Thyroid gland (tissue), 4 donors: ENCODE measurements at regions not wholly inside any gene's neighbourhood (a gene's known extent, or its start where the extent isn't known, plus 50 kb on each side); places are given as distances from the start of the nearest gene placed in this dataset.

Experiments used
- DNase-seq, 2 donors: peaks; one replicate each; pipeline ENCODE4 v3.0.0-alpha.2; 2019
- H3K27ac ChIP-seq, 3 donors: fragments of 200-600 bp; sonication (generic); 1 replicate in 2 of 3; 2 replicates in 1 of 3; pipeline ENCODE4 v1.5.1; 2016 to 2019; ENCODE audit warnings: mild to moderate bottlenecking in 1 of 3, moderate library complexity in 1 of 3
- H3K27me3 ChIP-seq: fragments of 200-600 bp; sonication (generic); one replicate; pipeline ENCODE4 v1.5.1; 2019
- H3K36me3 ChIP-seq, 2 donors: fragments of 200-600 bp; sonication (generic); one replicate each; pipeline ENCODE4 v1.5.1; 2016 to 2019
- H3K4me1 ChIP-seq, 2 donors: fragments of 200-600 bp; sonication (generic); one replicate each; pipeline ENCODE4 v1.5.1; 2017 to 2019
- H3K4me3 ChIP-seq, 3 donors: fragments of 200-600 bp; sonication (generic); replicated peaks in 1 of 3; 1 replicate in 2 of 3; 2 replicates in 1 of 3; pipeline ENCODE4 v1.5.1; 2016; ENCODE audit warnings: mild to moderate bottlenecking in 1 of 3
- H3K9me3 ChIP-seq: fragments of 200-600 bp; sonication (generic); one replicate; pipeline ENCODE4 v1.5.1; 2017
- CTCF ChIP-seq, 6 experiments: fragments of 200-600 bp in 3 of 6; fragments of 450-650 bp in 3 of 6; sonication (generic) in 3 of 6; IDR thresholded peaks; one replicate each; pipeline ENCODE4 v1.5.1; 2016 to 2019; ENCODE audit warnings: antibody characterized with exemption in 6 of 6, mild to moderate bottlenecking in 2 of 6, inconsistent platforms in 1 of 6, moderate library complexity in 1 of 6
- POLR2A ChIP-seq, 2 donors: fragments of 450-650 bp; IDR thresholded peaks; one replicate each; pipeline ENCODE4 v1.6.1; 2017; ENCODE audit warnings: antibody characterized with exemption in 2 of 2, mild to moderate bottlenecking in 2 of 2, moderate library complexity in 1 of 2
- WGBS, 2 donors: methylation state at CpG; one replicate each; pipeline ENCODE4 v1.1.5; 2017; 5-methylcytosine and 5-hydroxymethylcytosine counted together
- intact Hi-C: fragments of 100-400 bp; cut with DNase I; formaldehyde crosslinking; loops from one replicate; pipeline ENCODE4 v1.15.1; 2023

- H3K9me3 ChIP-seq = no peaks in the 10 kb centered on the region
- 81 to 87% methylated on average over 3 of the region's 3 CpGs for WGBS, 2 donors
- intact Hi-C loops = no loop called here
- no peaks in the 10 kb centered on the region for H3K36me3 ChIP-seq
- H3K27me3 ChIP-seq = no peaks in the 10 kb centered on the region
- no peak overlapping the region for H3K4me3 ChIP-seq
- no peaks in the 10 kb centered on the region for H3K4me1 ChIP-seq
- DNase-seq = no peak
- H3K27ac ChIP-seq = no peak overlapping the region
- TF ChIP-seq CTCF (IDR thresholded peaks at IDR 0.05) (no peak), POLR2A (IDR thresholded peaks at IDR 0.05) (no peak)
Measured at GRCh38 chr2:22497789-22498188, 887.2 kb upstream of the KLHL29 start.

- DNase-seq = peak in 1 of 2 donors; percentile 1
- TF ChIP-seq POLR2A (IDR thresholded peaks at IDR 0.05) (no peak), CTCF (IDR thresholded peaks at IDR 0.05) (no peak)
- no peaks in the 10 kb centered on the region for H3K4me1 ChIP-seq
- WGBS, 2 donors = 42 to 51% methylated on average over 4 of the region's 4 CpGs
- intact Hi-C loops = no loop called here
- H3K27ac ChIP-seq = peak overlapping the region in 1 of 3 donors; percentile 4
- no peaks in the 10 kb centered on the region for H3K36me3 ChIP-seq
- no peak overlapping the region for H3K4me3 ChIP-seq
- no peaks in the 10 kb centered on the region for H3K9me3 ChIP-seq
- no peaks in the 10 kb centered on the region for H3K27me3 ChIP-seq
Measured at GRCh38 chr2:22499082-22499839, 885.7 kb upstream of the KLHL29 start.

- no peak for TF ChIP-seq POLR2A (IDR thresholded peaks at IDR 0.05)
- TF ChIP-seq CTCF (IDR thresholded peaks at IDR 0.05) = no peak
- no peaks in the 10 kb centered on the region for H3K4me1 ChIP-seq
- H3K4me3 ChIP-seq = no peak overlapping the region
- intact Hi-C loops = no loop called here
- 82 to 83% methylated on average over 1 of the region's 1 CpG for WGBS, 2 donors
- no peaks in the 10 kb centered on the region for H3K36me3 ChIP-seq
- no peaks in the 10 kb centered on the region for H3K9me3 ChIP-seq
- H3K27me3 ChIP-seq = no peaks in the 10 kb centered on the region
- H3K27ac ChIP-seq = peak overlapping the region; percentile 36 to 56 (median 44)
- DNase-seq = no peak
Measured at GRCh38 chr2:22500555-22500935, 884.4 kb upstream of the KLHL29 start.

GRCh38 chr2:22501851-22502250, 883.1 kb upstream of the KLHL29 start:
- Histone ChIP-seq H3K27ac (no peak overlapping the region), H3K36me3 (no peaks in the 10 kb centered on the region), H3K4me1 (no peaks in the 10 kb centered on the region), H3K9me3 (no peaks in the 10 kb centered on the region), H3K27me3 (no peaks in the 10 kb centered on the region), H3K4me3 (no peak overlapping the region)
- intact Hi-C loops = no loop called here
- TF ChIP-seq POLR2A (IDR thresholded peaks at IDR 0.05) = no peak
- no peak for TF ChIP-seq CTCF (IDR thresholded peaks at IDR 0.05)
- DNase-seq = no peak
- WGBS, 2 donors = 82 to 83% methylated on average over 2 of the region's 2 CpGs

- intact Hi-C loops = no loop called here
- Histone ChIP-seq H3K4me1 (no peaks in the 10 kb centered on the region), H3K27me3 (no peaks in the 10 kb centered on the region), H3K36me3 (no peaks in the 10 kb centered on the region), H3K27ac (no peak overlapping the region), H3K4me3 (no peak overlapping the region), H3K9me3 (no peaks in the 10 kb centered on the region)
- TF ChIP-seq POLR2A (IDR thresholded peaks at IDR 0.05) (no peak), CTCF (IDR thresholded peaks at IDR 0.05) (no peak)
- 76 to 79% methylated on average over 4 of the region's 4 CpGs for WGBS, 2 donors
- no peak for DNase-seq
Measured at GRCh38 chr2:22513563-22513962, 871.4 kb upstream of the KLHL29 start.
